Loucy (cell line): ENCODE measurements at regions not wholly inside any gene's neighbourhood (a gene's known extent, or its start where the extent isn't known, plus 50 kb on each side); places are given as distances from the start of the nearest gene placed in this dataset.

Source experiments
- H2AFZ ChIP-seq: fragments of 200-600 bp; sonication (generic); 2 replicates; pipeline ENCODE4 v1.6.0; 2016; ENCODE audit warnings: antibody characterized with exemption, mild to moderate bottlenecking, low read length, moderate library complexity
- H3F3A ChIP-seq: fragments of 200-600 bp; 2 replicates; pipeline ENCODE4 v1.6.0; 2016; ENCODE audit warnings: antibody characterized with exemption, low read depth, mild to moderate bottlenecking
- H3K27me3 ChIP-seq: fragments of 200-600 bp; sonication (generic); 2 replicates; pipeline ENCODE4 v1.6.1; 2014; ENCODE audit warnings: low read length, mild to moderate bottlenecking; ENCODE audit not compliant: insufficient read depth, poor library complexity, severe bottlenecking
- H3K36me3 ChIP-seq: fragments of 200-600 bp; sonication (generic); 2 replicates; pipeline ENCODE4 v1.6.1; 2016; ENCODE audit warnings: low read length; ENCODE audit not compliant: insufficient read depth
- H3K4me1 ChIP-seq: fragments of 200-600 bp; sonication (generic); 2 replicates; pipeline ENCODE4 v1.5.1; 2014; ENCODE audit warnings: low read length, mild to moderate bottlenecking; ENCODE audit not compliant: insufficient read depth, poor library complexity, severe bottlenecking
- H3K4me2 ChIP-seq: fragments of 200-600 bp; sonication (generic); 2 replicates; pipeline ENCODE4 v1.6.0; 2014; ENCODE audit warnings: antibody characterized with exemption, low read length, low read depth, mild to moderate bottlenecking; ENCODE audit not compliant: poor library complexity, severe bottlenecking
- H3K4me3 ChIP-seq: fragments of 200-600 bp; sonication (generic); 2 replicates; pipeline ENCODE4 v1.5.1; 2014; ENCODE audit warnings: low read length, mild to moderate bottlenecking, mixed read lengths; ENCODE audit not compliant: poor library complexity, severe bottlenecking
- H3K79me2 ChIP-seq: fragments of 200-600 bp; sonication (generic); 2 replicates; pipeline ENCODE4 v1.6.1; 2014; ENCODE audit warnings: low read length; ENCODE audit not compliant: insufficient read depth
- H3K9ac ChIP-seq: fragments of 200-600 bp; sonication (generic); 2 replicates; pipeline ENCODE4 v1.6.0; 2014; ENCODE audit warnings: mild to moderate bottlenecking, low read depth, low read length, moderate library complexity; ENCODE audit not compliant: poor library complexity, severe bottlenecking
- H3K9me2 ChIP-seq: fragments of 200-600 bp; sonication (generic); replicated peaks from 2 replicates; pipeline ENCODE4 v1.6.1; 2016; ENCODE audit warnings: low read depth, low read length, mixed read lengths
- H3K9me3 ChIP-seq: fragments of 200-600 bp; sonication (generic); 2 replicates; pipeline ENCODE4 v1.6.1; 2014; ENCODE audit warnings: mild to moderate bottlenecking, antibody characterized with exemption, low read length, low read depth; ENCODE audit not compliant: insufficient read depth
- H4K20me1 ChIP-seq: fragments of 200-600 bp; sonication (generic); 2 replicates; pipeline ENCODE4 v1.6.0; 2014; ENCODE audit warnings: antibody characterized with exemption, low read length, mild to moderate bottlenecking; ENCODE audit not compliant: insufficient read depth, poor library complexity, severe bottlenecking
- EZH2phosphoT487 ChIP-seq: fragments of 200-600 bp; IDR thresholded peaks from 2 replicates; pipeline ENCODE4 v1.6.1; 2018; ENCODE audit warnings: antibody characterized with exemption, mild to moderate bottlenecking, moderate library complexity, borderline replicate concordance
- TF ChIP-seq, protein P1 (sequence below): fragments of 200-600 bp; sonication (generic); conservative IDR thresholded peaks from 2 replicates; pipeline ENCODE4 v1.5.1; 2014; ENCODE audit warnings: mild to moderate bottlenecking, antibody characterized with exemption, low read length

DNA sequence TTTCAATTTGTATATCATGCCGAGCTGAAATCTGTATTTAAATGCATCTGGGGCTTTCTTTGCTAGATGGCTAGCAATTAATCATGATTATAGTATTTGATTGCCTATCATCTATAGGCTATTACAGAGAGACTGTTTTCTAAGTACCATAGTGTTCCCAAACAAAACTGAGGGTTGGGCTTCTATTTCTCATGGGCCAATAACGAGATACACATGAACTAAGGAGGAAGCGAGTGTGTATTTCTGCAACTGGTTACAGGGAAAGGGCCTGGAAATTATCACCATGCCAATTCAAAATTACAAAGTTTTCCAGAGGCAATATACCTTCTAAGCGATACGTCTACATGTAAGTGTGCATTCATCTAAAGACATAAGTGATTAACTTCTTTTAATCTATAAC lies 744.5 kb upstream of the BRINP3 start:
- Histone ChIP-seq H2AFZ (no peak overlapping the region), H3K9ac (no peak overlapping the region), H3K36me3 (no peaks in the 10 kb centered on the region), H3K4me3 (no peak overlapping the region), H3K9me3 (peaks cover 3% of the 10 kb centered on the region; the same call in 1 of the 2 replicates), H3K79me2 (no peaks in the 10 kb centered on the region), H3K4me1 (no peaks in the 10 kb centered on the region), H3F3A (no peaks in the 10 kb centered on the region), H3K9me2 (no peaks in the 10 kb centered on the region), H3K4me2 (no peak overlapping the region), H4K20me1 (no peaks in the 10 kb centered on the region), H3K27me3 (no peaks in the 10 kb centered on the region)
- no peak for TF ChIP-seq EZH2phosphoT487
- TF ChIP-seq, protein P1, sequence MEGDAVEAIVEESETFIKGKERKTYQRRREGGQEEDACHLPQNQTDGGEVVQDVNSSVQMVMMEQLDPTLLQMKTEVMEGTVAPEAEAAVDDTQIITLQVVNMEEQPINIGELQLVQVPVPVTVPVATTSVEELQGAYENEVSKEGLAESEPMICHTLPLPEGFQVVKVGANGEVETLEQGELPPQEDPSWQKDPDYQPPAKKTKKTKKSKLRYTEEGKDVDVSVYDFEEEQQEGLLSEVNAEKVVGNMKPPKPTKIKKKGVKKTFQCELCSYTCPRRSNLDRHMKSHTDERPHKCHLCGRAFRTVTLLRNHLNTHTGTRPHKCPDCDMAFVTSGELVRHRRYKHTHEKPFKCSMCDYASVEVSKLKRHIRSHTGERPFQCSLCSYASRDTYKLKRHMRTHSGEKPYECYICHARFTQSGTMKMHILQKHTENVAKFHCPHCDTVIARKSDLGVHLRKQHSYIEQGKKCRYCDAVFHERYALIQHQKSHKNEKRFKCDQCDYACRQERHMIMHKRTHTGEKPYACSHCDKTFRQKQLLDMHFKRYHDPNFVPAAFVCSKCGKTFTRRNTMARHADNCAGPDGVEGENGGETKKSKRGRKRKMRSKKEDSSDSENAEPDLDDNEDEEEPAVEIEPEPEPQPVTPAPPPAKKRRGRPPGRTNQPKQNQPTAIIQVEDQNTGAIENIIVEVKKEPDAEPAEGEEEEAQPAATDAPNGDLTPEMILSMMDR, result no peak

DNA sequence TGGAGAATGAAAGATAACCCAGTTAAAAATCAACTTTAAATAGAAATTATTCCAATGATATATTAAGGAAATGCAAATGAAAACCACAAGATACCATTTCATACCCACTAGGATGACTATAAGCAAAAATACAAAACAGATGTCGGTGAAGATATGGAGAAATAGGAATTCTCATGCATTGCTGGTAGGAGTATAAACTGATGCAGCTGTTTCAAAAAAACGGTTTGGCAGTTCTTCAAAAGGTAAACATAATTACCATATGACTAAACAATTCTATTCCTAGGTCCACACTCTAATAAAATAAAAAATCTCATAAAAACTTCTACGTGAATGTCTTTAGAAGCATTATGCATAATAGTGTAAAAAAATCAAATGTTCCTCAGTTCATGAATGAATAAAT lies 763.3 kb upstream of the BRINP3 start:
- no peak overlapping the region for H2AFZ ChIP-seq
- TF ChIP-seq, protein P1, result no peak
- no peak for TF ChIP-seq EZH2phosphoT487
- H3K9ac ChIP-seq, result no peak overlapping the region
- no peaks in the 10 kb centered on the region for H4K20me1 ChIP-seq
- H3K4me2 ChIP-seq, result no peak overlapping the region
- no peaks in the 10 kb centered on the region for H3K36me3 ChIP-seq
- no peaks in the 10 kb centered on the region for H3K9me2 ChIP-seq
- no peaks in the 10 kb centered on the region for H3K79me2 ChIP-seq
- no peaks in the 10 kb centered on the region for H3F3A ChIP-seq
- H3K9me3 ChIP-seq, result no peaks in the 10 kb centered on the region
- no peaks in the 10 kb centered on the region for H3K27me3 ChIP-seq
- no peak overlapping the region for H3K4me3 ChIP-seq
- no peaks in the 10 kb centered on the region for H3K4me1 ChIP-seq

DNA sequence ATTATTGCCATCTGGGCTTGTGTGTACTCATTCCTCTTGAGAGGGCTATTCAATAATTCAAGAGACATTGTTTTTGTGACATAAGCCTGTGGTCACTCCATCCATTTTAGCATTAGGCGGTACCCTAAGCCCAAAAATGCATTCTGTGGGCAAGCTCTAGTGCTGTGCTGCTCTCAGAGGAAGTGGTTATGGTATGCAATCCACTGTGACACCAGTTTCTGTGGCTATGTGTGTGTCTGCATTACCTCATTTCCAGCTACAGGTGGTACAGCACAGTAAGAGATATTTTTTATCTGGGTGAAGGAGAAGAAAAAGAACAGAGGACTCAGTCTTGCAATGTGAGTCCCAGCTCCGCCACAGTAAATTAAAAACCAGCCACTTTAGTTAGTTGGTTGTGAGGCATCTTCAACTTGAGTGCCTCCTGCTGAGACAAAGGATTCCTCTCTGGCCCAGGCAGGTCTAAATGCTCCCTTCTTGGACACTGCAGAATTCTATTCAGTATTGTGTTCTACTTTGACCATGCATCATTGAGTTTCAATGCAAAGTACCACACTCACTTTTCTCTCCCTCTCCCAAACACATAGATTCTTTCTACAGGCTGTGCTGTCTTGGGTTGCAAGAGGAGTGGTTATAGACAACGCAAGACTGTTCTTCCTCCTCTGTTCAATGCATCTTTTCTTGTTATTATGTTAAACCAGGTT lies 777.8 kb upstream of the BRINP3 start:
- no peaks in the 10 kb centered on the region for H3K79me2 ChIP-seq
- no peaks in the 10 kb centered on the region for H3F3A ChIP-seq
- TF ChIP-seq, protein P1, result no peak
- TF ChIP-seq EZH2phosphoT487, result no peak
- H4K20me1 ChIP-seq, result no peaks in the 10 kb centered on the region
- no peak overlapping the region for H3K4me2 ChIP-seq
- H3K4me1 ChIP-seq, result peaks cover 15% of the 10 kb centered on the region
- no peak overlapping the region for H3K4me3 ChIP-seq
- no peaks in the 10 kb centered on the region for H3K36me3 ChIP-seq
- peaks cover 5% of the 10 kb centered on the region; the same call in 1 of the 2 replicates for H3K9me3 ChIP-seq
- no peak overlapping the region for H3K9ac ChIP-seq
- no peak overlapping the region for H2AFZ ChIP-seq
- no peaks in the 10 kb centered on the region for H3K27me3 ChIP-seq
- no peaks in the 10 kb centered on the region for H3K9me2 ChIP-seq
